Lung (tissue), 11 donors: ENCODE measurements at regions not wholly inside any gene's neighbourhood (a gene's known extent, or its start where the extent isn't known, plus 50 kb on each side); places are given as distances from the start of the nearest gene placed in this dataset.

Experiments used
- ATAC-seq: fragments of 200-7000 bp; cut with Tn5 transposase; one replicate; pipeline ENCODE4 v1.9.1; 2020; ENCODE audit warnings: moderate number of reproducible peaks; ENCODE audit not compliant: insufficient read depth, low FRiP score
- DNase-seq, 3 donors: peaks; one replicate each; pipeline ENCODE4 v3.0.0-alpha.2; 2013 to 2017
- H3K27ac ChIP-seq, 2 donors: one replicate each; pipeline ENCODE4 v1.5.1; 2013; ENCODE audit warnings: mild to moderate bottlenecking in 2 of 2, moderate library complexity in 2 of 2, control low read depth in 1 of 2, inconsistent platforms in 1 of 2, low read depth in 1 of 2, low read length in 1 of 2
- H3K27me3 ChIP-seq, 3 donors: one replicate each; pipeline ENCODE4 v1.5.1; 2013; ENCODE audit warnings: low read length in 2 of 3; ENCODE audit not compliant: control insufficient read depth in 3 of 3, insufficient read depth in 3 of 3
- H3K36me3 ChIP-seq, 4 donors: one replicate each; pipeline ENCODE4 v1.5.1; 2013; ENCODE audit warnings: low read length in 4 of 4, mild to moderate bottlenecking in 1 of 4, moderate library complexity in 1 of 4; ENCODE audit not compliant: control insufficient read depth in 4 of 4, insufficient read depth in 4 of 4
- H3K4me1 ChIP-seq, 5 donors: one replicate each; pipeline ENCODE4 v1.5.1; 2013; ENCODE audit warnings: low read length in 5 of 5, mild to moderate bottlenecking in 2 of 5, moderate library complexity in 1 of 5; ENCODE audit not compliant: control insufficient read depth in 5 of 5, insufficient read depth in 5 of 5
- H3K4me3 ChIP-seq: one replicate; pipeline ENCODE4 v1.5.1; 2013; ENCODE audit warnings: mild to moderate bottlenecking, control low read depth, moderate library complexity
- H3K9ac ChIP-seq, 2 donors: one replicate each; pipeline ENCODE4 v1.5.1; 2013; ENCODE audit warnings: low read length in 2 of 2, control low read depth in 1 of 2; ENCODE audit not compliant: insufficient read depth in 1 of 2
- H3K9me3 ChIP-seq, 4 donors: one replicate each; pipeline ENCODE4 v1.5.1; 2013; ENCODE audit warnings: low read length in 3 of 4, mild to moderate bottlenecking in 1 of 4, moderate library complexity in 1 of 4; ENCODE audit not compliant: control insufficient read depth in 4 of 4, insufficient read depth in 3 of 4
- WGBS, 2 donors: extraction: QIAGEN DNeasy Blood & Tissue Kit; methylation state at CpG; one replicate each; pipeline ENCODE4 v1.1.7; 2013; 5-methylcytosine and 5-hydroxymethylcytosine counted together
- TF ChIP-seq, protein P1 (sequence below): IDR thresholded peaks from 2 replicates; pipeline ENCODE4 v1.5.1; 2012; ENCODE audit warnings: mild to moderate bottlenecking; ENCODE audit errors: control extremely low read depth, extremely low read depth
- donor health status: control.
- donor health status: control.
- donor health status: Bipolar disorder and iron deficiency.
- donor health status: healthy.
- donor health status: DM: yes; HTN: yes; CAD: no.

DNA sequence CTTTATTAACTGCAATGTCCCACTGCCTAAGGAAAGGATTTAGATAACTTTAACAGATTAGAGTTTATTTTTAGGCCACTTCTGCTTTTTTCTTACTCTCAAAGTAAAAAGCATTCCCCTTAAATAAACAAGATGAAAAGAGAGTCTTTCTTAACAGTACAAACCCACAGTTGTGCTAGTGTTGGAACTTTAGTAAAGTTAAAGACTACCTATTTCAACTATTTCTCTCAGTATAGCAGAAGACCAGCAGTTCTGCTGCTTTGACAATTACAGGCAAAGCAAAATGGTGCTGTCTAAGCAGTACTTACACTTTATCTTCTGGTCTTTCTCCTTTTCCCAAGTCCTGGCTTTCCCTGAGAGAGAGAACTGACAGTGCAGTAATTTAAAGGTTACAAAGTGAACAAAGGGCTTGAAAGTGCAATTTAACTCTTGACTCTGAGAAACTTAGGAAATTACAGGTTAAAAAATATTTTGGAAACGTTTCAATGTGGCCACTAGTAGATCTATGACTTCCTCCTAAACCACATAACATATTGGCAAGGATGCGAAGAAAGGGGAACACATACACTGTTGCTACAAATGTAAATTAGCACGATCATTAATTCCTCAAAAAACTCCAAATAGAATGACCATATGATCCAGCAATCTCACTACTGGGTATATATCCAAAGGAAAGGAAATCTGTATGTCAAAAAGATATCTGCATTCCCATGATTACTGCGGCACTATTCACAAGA, 135.4 kb upstream of the POGK start:
- Histone ChIP-seq H3K4me3 (no peak overlapping the region), H3K36me3 (no peaks in the 10 kb centered on the region), H3K27me3 (no peaks in the 10 kb centered on the region), H3K9me3 (peaks cover 0 to 2% (median 0%) of the 10 kb centered on the region in 4 donors), H3K27ac (no peak overlapping the region), H3K4me1 (peaks cover 0 to 6% (median 0%) of the 10 kb centered on the region in 5 donors), H3K9ac (no peak overlapping the region)
- WGBS, 2 donors: 19 to 46% methylated on average over 4 of the region's 4 CpGs
- TF ChIP-seq, protein P1, sequence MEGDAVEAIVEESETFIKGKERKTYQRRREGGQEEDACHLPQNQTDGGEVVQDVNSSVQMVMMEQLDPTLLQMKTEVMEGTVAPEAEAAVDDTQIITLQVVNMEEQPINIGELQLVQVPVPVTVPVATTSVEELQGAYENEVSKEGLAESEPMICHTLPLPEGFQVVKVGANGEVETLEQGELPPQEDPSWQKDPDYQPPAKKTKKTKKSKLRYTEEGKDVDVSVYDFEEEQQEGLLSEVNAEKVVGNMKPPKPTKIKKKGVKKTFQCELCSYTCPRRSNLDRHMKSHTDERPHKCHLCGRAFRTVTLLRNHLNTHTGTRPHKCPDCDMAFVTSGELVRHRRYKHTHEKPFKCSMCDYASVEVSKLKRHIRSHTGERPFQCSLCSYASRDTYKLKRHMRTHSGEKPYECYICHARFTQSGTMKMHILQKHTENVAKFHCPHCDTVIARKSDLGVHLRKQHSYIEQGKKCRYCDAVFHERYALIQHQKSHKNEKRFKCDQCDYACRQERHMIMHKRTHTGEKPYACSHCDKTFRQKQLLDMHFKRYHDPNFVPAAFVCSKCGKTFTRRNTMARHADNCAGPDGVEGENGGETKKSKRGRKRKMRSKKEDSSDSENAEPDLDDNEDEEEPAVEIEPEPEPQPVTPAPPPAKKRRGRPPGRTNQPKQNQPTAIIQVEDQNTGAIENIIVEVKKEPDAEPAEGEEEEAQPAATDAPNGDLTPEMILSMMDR: no peak
- DNase-seq: peak in 1 of 3 donors; percentile 35
- ATAC-seq: no peak

DNA sequence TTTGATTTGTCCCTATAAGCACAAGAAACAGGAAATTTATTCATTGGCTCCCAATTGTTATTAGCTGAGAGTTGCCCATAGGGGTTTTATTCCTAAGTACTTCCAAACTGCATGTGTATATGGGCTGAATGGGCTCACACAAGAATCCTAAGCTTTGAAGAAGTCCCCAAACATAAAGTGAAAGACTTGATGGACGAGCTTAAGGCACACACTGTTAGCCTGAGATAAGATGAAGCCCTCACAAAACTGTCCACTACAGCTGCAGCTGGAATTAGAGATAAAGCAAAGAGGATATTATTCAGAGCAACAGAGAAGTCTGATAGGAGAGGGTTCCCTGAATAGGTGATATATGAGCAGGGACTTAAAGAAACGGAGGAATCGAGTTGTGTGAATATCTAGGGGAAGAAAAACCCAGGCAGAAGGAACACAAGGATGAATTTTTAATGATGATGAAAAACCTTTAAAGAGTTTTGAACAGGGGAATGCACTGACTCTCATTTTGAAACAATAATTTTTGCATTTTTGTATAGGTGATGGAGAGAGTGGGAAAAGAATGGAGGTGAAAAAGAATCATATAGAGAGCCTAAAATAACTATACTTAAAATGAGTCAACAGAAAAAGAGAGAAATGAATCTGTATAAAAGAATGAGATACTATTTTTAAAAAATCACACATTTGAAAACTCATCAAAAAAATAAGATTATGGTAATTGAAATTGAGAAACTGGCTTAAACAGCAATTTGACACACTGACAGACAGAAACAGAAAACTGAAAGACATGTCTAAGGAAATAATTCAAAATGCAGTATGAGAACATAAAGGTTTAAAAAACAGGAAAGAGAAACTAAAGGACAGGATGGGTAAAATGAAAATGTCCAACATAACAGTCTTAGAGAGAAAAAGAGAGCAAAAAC, 133.6 kb upstream of the POGK start:
- no peak overlapping the region for H3K9ac ChIP-seq

DNA sequence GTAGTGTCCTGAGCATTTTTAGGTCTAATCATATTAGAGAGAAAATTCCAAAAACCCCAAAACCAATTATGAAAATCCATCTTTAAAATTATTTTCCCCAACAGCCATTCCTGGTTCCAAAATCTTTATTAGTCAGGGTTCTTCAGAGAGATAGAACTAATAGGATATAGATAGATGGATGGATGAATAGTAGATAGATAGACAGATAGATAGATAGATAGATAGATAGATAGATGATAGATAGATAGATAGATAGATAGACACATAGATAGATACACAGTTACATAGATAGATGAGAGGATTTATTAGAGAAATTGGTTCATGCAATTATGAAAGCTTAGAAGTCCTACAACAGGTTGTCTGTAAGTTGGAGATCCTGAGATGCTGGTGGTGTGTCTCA, 122.7 kb upstream of the POGK start:
- TF ChIP-seq, protein P1: no peak
- Histone ChIP-seq H3K27me3 (no peaks in the 10 kb centered on the region), H3K4me1 (no peaks in the 10 kb centered on the region), H3K27ac (no peak overlapping the region), H3K4me3 (no peak overlapping the region), H3K9me3 (peaks cover 0 to 10% (median 2%) of the 10 kb centered on the region in 4 donors), H3K36me3 (no peaks in the 10 kb centered on the region), H3K9ac (no peak overlapping the region)
- DNase-seq (no peak), ATAC-seq (no peak)

More for the DNA sequence above, 133.6 kb upstream of the POGK start:
- Histone ChIP-seq H3K9me3 (peaks cover 0 to 1% (median 0%) of the 10 kb centered on the region in 4 donors), H3K27me3 (no peaks in the 10 kb centered on the region), H3K36me3 (no peaks in the 10 kb centered on the region), H3K4me3 (no peak overlapping the region), H3K27ac (no peak overlapping the region), H3K4me1 (peaks cover 0 to 6% (median 0%) of the 10 kb centered on the region in 5 donors)
- ATAC-seq (no peak), DNase-seq (no peak)
- TF ChIP-seq, protein P1: no peak
- WGBS, 2 donors: 9 to 20% methylated on average over 3 of the region's 3 CpGs
